H9 (cell line): ENCODE measurements at regions not wholly inside any gene's neighbourhood (a gene's known extent, or its start where the extent isn't known, plus 50 kb on each side); places are given as distances from the start of the nearest gene placed in this dataset.

Experiments
- DNase-seq: peaks from one replicate; pipeline ENCODE4 v3.0.0-alpha.2; 2017
- H2AFZ ChIP-seq: one replicate; pipeline ENCODE4 v1.6.1; 2013; ENCODE audit warnings: mild to moderate bottlenecking, low read length, control low read depth, moderate library complexity
- H2AK5ac ChIP-seq: 2 replicates; pipeline ENCODE4 v1.6.1; 2013; ENCODE audit warnings: low read length, control low read depth, mixed read lengths; ENCODE audit not compliant: insufficient read length
- H2BK120ac ChIP-seq: one replicate; pipeline ENCODE4 v1.6.1; 2013; ENCODE audit warnings: low read depth, mild to moderate bottlenecking, low read length, control low read depth, inconsistent platforms; ENCODE audit not compliant: poor library complexity, severe bottlenecking
- H2BK12ac ChIP-seq: 2 replicates; pipeline ENCODE4 v1.6.1; 2013; ENCODE audit warnings: low read length, control low read depth, mixed read lengths, low read depth; ENCODE audit not compliant: insufficient read length
- H2BK15ac ChIP-seq: 2 replicates; pipeline ENCODE4 v1.6.1; 2013; ENCODE audit warnings: low read depth, low read length, control low read depth
- H2BK20ac ChIP-seq: one replicate; pipeline ENCODE4 v1.6.1; 2013; ENCODE audit warnings: low read depth, mild to moderate bottlenecking, low read length, control low read depth, inconsistent platforms; ENCODE audit not compliant: poor library complexity, severe bottlenecking
- H2BK5ac ChIP-seq: 2 replicates; pipeline ENCODE4 v1.6.1; 2013; ENCODE audit warnings: low read length, control low read depth, mixed read lengths; ENCODE audit not compliant: insufficient read length
- H3K14ac ChIP-seq: 2 replicates; pipeline ENCODE4 v1.6.1; 2013; ENCODE audit warnings: low read length, control low read depth; ENCODE audit not compliant: insufficient read depth
- H3K18ac ChIP-seq: 2 replicates; pipeline ENCODE4 v1.6.1; 2013; ENCODE audit warnings: low read depth, mild to moderate bottlenecking, mixed read lengths, low read length, control low read depth; ENCODE audit not compliant: insufficient read length
- H3K23ac ChIP-seq: 2 replicates; pipeline ENCODE4 v1.6.1; 2013; ENCODE audit warnings: low read length, control low read depth, mixed read lengths, low read depth; ENCODE audit not compliant: insufficient read length
- H3K23me2 ChIP-seq: 2 replicates; pipeline ENCODE4 v1.6.1; 2013; ENCODE audit warnings: low read depth, mild to moderate bottlenecking, mixed read lengths, low read length, control low read depth; ENCODE audit not compliant: insufficient read length, poor library complexity, severe bottlenecking
- H3K27ac ChIP-seq: 2 replicates; pipeline ENCODE4 v1.5.1; 2013; ENCODE audit warnings: low read length, control low read depth, mixed read lengths, low read depth; ENCODE audit not compliant: insufficient read length
- H3K27me3 ChIP-seq: 2 replicates; pipeline ENCODE4 v1.6.1; 2013; ENCODE audit warnings: low read length, control low read depth, inconsistent platforms; ENCODE audit not compliant: insufficient read depth
- H3K4ac ChIP-seq: 2 replicates; pipeline ENCODE4 v1.6.1; 2013; ENCODE audit warnings: low read depth, mild to moderate bottlenecking, control low read depth, inconsistent platforms, low read length, moderate library complexity
- H3K4me1 ChIP-seq: 2 replicates; pipeline ENCODE4 v1.6.1; 2013; ENCODE audit warnings: low read length, control low read depth, inconsistent platforms; ENCODE audit not compliant: insufficient read depth
- H3K4me2 ChIP-seq: 2 replicates; pipeline ENCODE4 v1.6.1; 2013; ENCODE audit warnings: low read length, control low read depth, mixed read lengths; ENCODE audit not compliant: insufficient read length, insufficient read depth
- H3K56ac ChIP-seq: 2 replicates; pipeline ENCODE4 v1.6.1; 2013; ENCODE audit warnings: low read depth, mild to moderate bottlenecking, mixed read lengths, low read length, control low read depth; ENCODE audit not compliant: insufficient read length
- H3K79me1 ChIP-seq: 2 replicates; pipeline ENCODE4 v1.6.1; 2013; ENCODE audit warnings: low read depth, mild to moderate bottlenecking, moderate library complexity, low read length, control low read depth, inconsistent platforms; ENCODE audit not compliant: insufficient read depth, poor library complexity, severe bottlenecking
- H3K79me2 ChIP-seq: 2 replicates; pipeline ENCODE4 v1.6.1; 2013; ENCODE audit warnings: low read length, control low read depth, inconsistent platforms; ENCODE audit not compliant: insufficient read depth
- H3K9ac ChIP-seq: 2 replicates; pipeline ENCODE4 v1.6.1; 2013; ENCODE audit warnings: low read length, control low read depth, mixed read lengths; ENCODE audit not compliant: insufficient read length; ENCODE audit errors: extremely low read depth
- H3K9me3 ChIP-seq: one replicate; pipeline ENCODE4 v1.6.1; 2013; ENCODE audit warnings: low read depth, low read length, inconsistent platforms; ENCODE audit not compliant: control insufficient read depth
- H3T11ph ChIP-seq: one replicate; pipeline ENCODE4 v1.6.1; 2013; ENCODE audit warnings: mild to moderate bottlenecking, low read length, control low read depth, inconsistent platforms
- H4K20me1 ChIP-seq: one replicate; pipeline ENCODE4 v1.6.1; 2013; ENCODE audit not compliant: control insufficient read depth, insufficient read length, insufficient read depth
- H4K5ac ChIP-seq: 2 replicates; pipeline ENCODE4 v1.6.1; 2013; ENCODE audit warnings: low read depth, mild to moderate bottlenecking, mixed read lengths, low read length, control low read depth; ENCODE audit not compliant: insufficient read length
- H4K8ac ChIP-seq: replicated peaks from 2 replicates; pipeline ENCODE4 v1.6.1; 2013; ENCODE audit warnings: low read length, control low read depth, mixed read lengths, low read depth; ENCODE audit not compliant: insufficient read length
- H4K91ac ChIP-seq: 2 replicates; pipeline ENCODE4 v1.6.1; 2013; ENCODE audit warnings: low read depth, mild to moderate bottlenecking, moderate library complexity, mixed read lengths, low read length, control low read depth; ENCODE audit not compliant: insufficient read length
- H3K27ac Mint-ChIP-seq, 3 experiments: 2 replicates in 2 of 3; 3 replicates in 1 of 3; pipeline ENCODE4 v1.8.0; 2020 to 2021; ENCODE audit warnings: mixed read lengths in 3 of 3, mild to moderate bottlenecking in 1 of 3, moderate library complexity in 1 of 3
- H3K27me3 Mint-ChIP-seq: 2 replicates; pipeline ENCODE4 v1.8.0; 2021; ENCODE audit warnings: low read depth, mild to moderate bottlenecking, moderate library complexity, mixed read lengths
- H3K36me3 Mint-ChIP-seq, 3 experiments: 2 replicates in 2 of 3; 3 replicates in 1 of 3; pipeline ENCODE4 v1.8.0; 2020 to 2021; ENCODE audit warnings: low read depth in 3 of 3, mixed read lengths in 3 of 3; ENCODE audit not compliant: insufficient read depth in 1 of 3
- H3K4me1 Mint-ChIP-seq, 2 experiments: 2 replicates each; pipeline ENCODE4 v1.8.0; 2020; ENCODE audit warnings: mixed read lengths in 2 of 2
- H3K4me3 Mint-ChIP-seq, 2 experiments: 2 replicates in 1 of 2; 3 replicates in 1 of 2; pipeline ENCODE4 v1.8.0; 2020 to 2021; ENCODE audit warnings: mild to moderate bottlenecking in 2 of 2, mixed read lengths in 2 of 2, moderate library complexity in 1 of 2
- H3K9me3 Mint-ChIP-seq, 2 experiments: 2 replicates in 1 of 2; 3 replicates in 1 of 2; pipeline ENCODE4 v1.8.0; 2020; ENCODE audit warnings: mild to moderate bottlenecking in 2 of 2, mixed read lengths in 2 of 2, moderate library complexity in 1 of 2
- WGBS: extraction: QIAGEN DNeasy Blood & Tissue Kit; methylation state at CpG from one replicate; pipeline ENCODE4 v1.1.7; 2013; ENCODE audit warnings: missing lambda C conversion rate, low lambda C conversion rate, mixed read lengths; ENCODE audit not compliant: insufficient read length; ENCODE audit errors: extremely low coverage; 5-methylcytosine and 5-hydroxymethylcytosine counted together
- TF ChIP-seq, protein P1 (sequence below): fragments of 200-600 bp; sonication (generic); conservative IDR thresholded peaks from 3 replicates; pipeline ENCODE4 v1.8.0; 2021; ENCODE audit warnings: antibody characterized with exemption, mild to moderate bottlenecking

DNA sequence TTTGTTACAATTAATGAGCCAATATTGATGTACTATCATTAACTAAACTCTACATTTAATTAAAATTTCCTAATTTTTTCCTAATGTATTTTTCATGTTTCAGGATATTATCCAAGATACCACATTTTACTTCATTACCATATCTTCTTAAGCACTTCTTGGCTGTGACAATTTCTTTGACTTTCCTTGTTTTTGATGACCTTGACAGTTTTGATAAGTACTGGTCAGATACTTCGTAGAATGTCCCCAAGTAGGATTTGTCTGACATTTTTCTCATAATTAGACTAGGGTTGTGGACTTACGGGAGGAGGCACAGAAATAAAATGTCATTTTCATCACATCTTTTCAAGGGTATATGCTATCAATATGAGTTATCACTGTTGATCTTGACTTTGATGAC, 700.9 kb downstream of the BCL11B start:
- H3K4me2 ChIP-seq = no peak overlapping the region
- no peaks in the 10 kb centered on the region for H3K4me1 ChIP-seq

More for the DNA sequence above, 700.9 kb downstream of the BCL11B start:
- H3K9me3 Mint-ChIP-seq = peaks cover 46 to 55% of the 10 kb centered on the region in 2 experiments
- Histone ChIP-seq H2BK12ac (no peak overlapping the region), H3K79me2 (no peaks in the 10 kb centered on the region), H2BK20ac (no peak overlapping the region), H3K27me3 (no peaks in the 10 kb centered on the region), H2BK5ac (no peak overlapping the region), H2AK5ac (no peak overlapping the region), H3K4ac (no peak overlapping the region), H4K8ac (no peak overlapping the region), H2AFZ (no peak overlapping the region), H3K14ac (no peak overlapping the region), H3K27ac (no peak overlapping the region), H3K23ac (no peak overlapping the region), H3K79me1 (no peaks in the 10 kb centered on the region), H4K20me1 (no peaks in the 10 kb centered on the region), H3K23me2 (no peaks in the 10 kb centered on the region), H2BK120ac (no peak overlapping the region), H3K9me3 (peaks cover 26% of the 10 kb centered on the region), H4K91ac (no peak overlapping the region), H3K56ac (no peak overlapping the region), H3T11ph (no peak overlapping the region), H3K9ac (no peak overlapping the region), H3K18ac (no peak overlapping the region), H2BK15ac (no peak overlapping the region), H4K5ac (no peak overlapping the region)
- no peak overlapping the region for H3K4me3 Mint-ChIP-seq
- TF ChIP-seq, protein P1, sequence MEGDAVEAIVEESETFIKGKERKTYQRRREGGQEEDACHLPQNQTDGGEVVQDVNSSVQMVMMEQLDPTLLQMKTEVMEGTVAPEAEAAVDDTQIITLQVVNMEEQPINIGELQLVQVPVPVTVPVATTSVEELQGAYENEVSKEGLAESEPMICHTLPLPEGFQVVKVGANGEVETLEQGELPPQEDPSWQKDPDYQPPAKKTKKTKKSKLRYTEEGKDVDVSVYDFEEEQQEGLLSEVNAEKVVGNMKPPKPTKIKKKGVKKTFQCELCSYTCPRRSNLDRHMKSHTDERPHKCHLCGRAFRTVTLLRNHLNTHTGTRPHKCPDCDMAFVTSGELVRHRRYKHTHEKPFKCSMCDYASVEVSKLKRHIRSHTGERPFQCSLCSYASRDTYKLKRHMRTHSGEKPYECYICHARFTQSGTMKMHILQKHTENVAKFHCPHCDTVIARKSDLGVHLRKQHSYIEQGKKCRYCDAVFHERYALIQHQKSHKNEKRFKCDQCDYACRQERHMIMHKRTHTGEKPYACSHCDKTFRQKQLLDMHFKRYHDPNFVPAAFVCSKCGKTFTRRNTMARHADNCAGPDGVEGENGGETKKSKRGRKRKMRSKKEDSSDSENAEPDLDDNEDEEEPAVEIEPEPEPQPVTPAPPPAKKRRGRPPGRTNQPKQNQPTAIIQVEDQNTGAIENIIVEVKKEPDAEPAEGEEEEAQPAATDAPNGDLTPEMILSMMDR = no peak
- no peaks in the 10 kb centered on the region; the same call in 1 of the 2 replicates for H3K27me3 Mint-ChIP-seq
- no peaks in the 10 kb centered on the region for H3K4me1 Mint-ChIP-seq
- no CpG with 5 or more reads among the region's 2 CpGs for WGBS
- H3K36me3 Mint-ChIP-seq = peaks cover 5 to 35% (median 9%) of the 10 kb centered on the region in 3 experiments; a peak in 6 of 7 replicates
- no peak overlapping the region for H3K27ac Mint-ChIP-seq
- DNase-seq = no peak
